ENCODE measurements at regions not wholly inside any gene's neighbourhood (a gene's known extent, or its start where the extent isn't known, plus 50 kb on each side); places are given as distances from the start of the nearest gene placed in this dataset.

GRCh38 chrX:33298622-33299021 is 87.3 kb upstream of the DMD start:
- TF ChIP-seq GABPA (IDR thresholded peaks at IDR 0.05; ENCODE audit: low read depth) (no peak), SPI1 (IDR thresholded peaks at IDR 0.05; ENCODE audit: borderline replicate concordance, low read depth) (no peak), REST (IDR thresholded peaks at IDR 0.05; ENCODE audit: insufficient replicate concordance, low read depth) (no peak), POLR2AphosphoS5 (IDR thresholded peaks at IDR 0.05; ENCODE audit: low read depth) (no peak), CTCF (IDR thresholded peaks at IDR 0.05; ENCODE audit: insufficient read depth, low read length) (no peak)

GRCh38 chrX:33285550-33285949 is 74.2 kb upstream of the DMD start:
- no peak overlapping the region for H3K4me3 ChIP-seq (replicated peaks; ENCODE audit: insufficient read depth, low read length)
- no peaks in the 10 kb centered on the region for H3K27me3 ChIP-seq (ENCODE audit: insufficient read depth, poor library complexity, severe bottlenecking)
- TF ChIP-seq CTCF (IDR thresholded peaks at IDR 0.05; ENCODE audit: insufficient read depth, low read length): no peak
- TF ChIP-seq GABPA (IDR thresholded peaks at IDR 0.05; ENCODE audit: low read depth): no peak
- no peak for TF ChIP-seq POLR2AphosphoS5 (IDR thresholded peaks at IDR 0.05; ENCODE audit: low read depth)
- TF ChIP-seq REST (IDR thresholded peaks at IDR 0.05; ENCODE audit: insufficient replicate concordance, low read depth): no peak
- TF ChIP-seq SPI1 (IDR thresholded peaks at IDR 0.05; ENCODE audit: borderline replicate concordance, low read depth): no peak
- no peak overlapping the region for H3K27ac ChIP-seq (replicated peaks)
- no peak for DNase-seq (ENCODE audit: low read depth in 1 of 2, low spot score in 1 of 2)

More at GRCh38 chrX:33298622-33299021, 87.3 kb upstream of the DMD start:
- no peak for DNase-seq (ENCODE audit: low read depth in 1 of 2, low spot score in 1 of 2)
- H3K27me3 ChIP-seq (ENCODE audit: insufficient read depth, poor library complexity, severe bottlenecking): no peaks in the 10 kb centered on the region
- no peak overlapping the region for H3K4me3 ChIP-seq (replicated peaks; ENCODE audit: insufficient read depth, low read length)
- H3K27ac ChIP-seq (replicated peaks): no peak overlapping the region

- no peak overlapping the region for H3K27ac ChIP-seq (replicated peaks)
- no peak overlapping the region for H3K4me3 ChIP-seq (replicated peaks; ENCODE audit: insufficient read depth, low read length)
- DNase-seq (ENCODE audit: low read depth in 1 of 2, low spot score in 1 of 2): no peak
- TF ChIP-seq REST (IDR thresholded peaks at IDR 0.05; ENCODE audit: insufficient replicate concordance, low read depth) (no peak), SPI1 (IDR thresholded peaks at IDR 0.05; ENCODE audit: borderline replicate concordance, low read depth) (no peak), CTCF (IDR thresholded peaks at IDR 0.05; ENCODE audit: insufficient read depth, low read length) (no peak), GABPA (IDR thresholded peaks at IDR 0.05; ENCODE audit: low read depth) (no peak), POLR2AphosphoS5 (IDR thresholded peaks at IDR 0.05; ENCODE audit: low read depth) (no peak)
- H3K27me3 ChIP-seq (ENCODE audit: insufficient read depth, poor library complexity, severe bottlenecking): no peaks in the 10 kb centered on the region
Measured at GRCh38 chrX:33277046-33277445, 65.7 kb upstream of the DMD start.

All from HL-60 (cell line).